GM12878 (cell line): ENCODE measurements at regions not wholly inside any gene's neighbourhood (a gene's known extent, or its start where the extent isn't known, plus 50 kb on each side); places are given as distances from the start of the nearest gene placed in this dataset.

ENCODE experiments used
- ATAC-seq: fragments of 200-7000 bp; cut with Tn5 transposase; 3 replicates; pipeline ENCODE4 v1.9.1; 2020; ENCODE audit warnings: mild to moderate bottlenecking, moderate library complexity
- BruUV-seq: library from RNA; stranded (reverse); fragments of 400-500 nt; replicated peaks from 2 replicates; lab custom pipeline; 2021; lab: Mats Ljungman, UMichigan
- CTCF ChIA-PET: fragments of 300-600 bp; sonication (Branson Sonifier 250); formaldehyde crosslinking; extraction: SDS; loops from one replicate; lab custom pipeline; 2021; ENCODE audit warnings: inconsistent platforms; lab: Yijun Ruan, JAX
- POLR2A ChIA-PET: fragments of 350-600 bp; formaldehyde crosslinking; extraction: SDS; loops from one replicate; lab custom pipeline; 2021; ENCODE audit warnings: inconsistent platforms; lab: Charles Lee
- RAD21 ChIA-PET: fragments of 300-600 bp; sonication (Branson Sonifier 250); formaldehyde crosslinking; loops from one replicate; lab custom pipeline; 2023; ENCODE audit warnings: antibody characterized with exemption; ENCODE audit not compliant: unreplicated experiment; lab: Charles Lee
- SMC1A ChIA-PET: fragments of 300-600 bp; sonication (Branson Sonifier 250); formaldehyde crosslinking; loops from one replicate; lab custom pipeline; 2023; ENCODE audit not compliant: unreplicated experiment, uncharacterized antibody; lab: Charles Lee
- DNase-seq: peaks from one replicate; pipeline ENCODE4 v3.0.0-alpha.2; 2011; ENCODE audit warnings: low read depth, low spot score
- FAIRE-seq: peaks from 3 replicates; lab custom pipeline; 2011; peaks lifted over from hg19 to GRCh38; lab: Jason Lieb, UNC
- H2AFZ ChIP-seq: 2 replicates; pipeline ENCODE4 v1.6.0; 2011; ENCODE audit warnings: low read depth, low read length, control low read depth; ENCODE audit not compliant: control insufficient read depth
- H3K27ac ChIP-seq: 2 replicates; pipeline ENCODE4 v1.5.1; 2011; ENCODE audit warnings: control low read depth; ENCODE audit not compliant: control insufficient read depth, insufficient read depth
- H3K27me3 ChIP-seq, 2 experiments: replicated peaks in 1 of 2; 2 replicates each; pipeline versions ENCODE4 v1.6.0 to v1.6.1; 2011; ENCODE audit warnings: low read length in 1 of 2; ENCODE audit not compliant: control insufficient read depth in 2 of 2, insufficient read depth in 2 of 2
- H3K36me3 ChIP-seq, 2 experiments: 2 replicates each; pipeline ENCODE4 v1.5.1; 2011; ENCODE audit warnings: low read length in 1 of 2; ENCODE audit not compliant: control insufficient read depth in 2 of 2, insufficient read depth in 2 of 2
- H3K4me1 ChIP-seq: 2 replicates; pipeline ENCODE4 v1.6.1; 2011; ENCODE audit warnings: mild to moderate bottlenecking, low read length, moderate library complexity, mixed read lengths; ENCODE audit not compliant: control insufficient read depth, insufficient read depth
- H3K4me2 ChIP-seq: 2 replicates; pipeline ENCODE4 v1.6.0; 2011; ENCODE audit warnings: control low read depth; ENCODE audit not compliant: control insufficient read depth, insufficient read depth
- H3K4me3 ChIP-seq: fragments of 200-600 bp; sonication (generic); 2 replicates; pipeline ENCODE4 v1.5.1; 2016
- H3K79me2 ChIP-seq: 2 replicates; pipeline ENCODE4 v1.6.0; 2011; ENCODE audit warnings: low read length; ENCODE audit not compliant: control insufficient read depth, insufficient read depth
- H3K9ac ChIP-seq: 2 replicates; pipeline ENCODE4 v1.8.0; 2011; ENCODE audit warnings: low read length, control low read depth, mixed read lengths; ENCODE audit not compliant: control insufficient read depth, insufficient read depth
- H3K9me3 ChIP-seq: replicated peaks from 3 replicates; pipeline ENCODE4 v1.5.1; 2011; ENCODE audit warnings: mild to moderate bottlenecking, low read length; ENCODE audit not compliant: control insufficient read depth, insufficient read depth
- H4K20me1 ChIP-seq: 2 replicates; pipeline ENCODE4 v1.6.0; 2011; ENCODE audit not compliant: control insufficient read depth, insufficient read depth
- CHD1 ChIP-seq: IDR thresholded peaks from 2 replicates; pipeline ENCODE4 v1.6.1; 2012; ENCODE audit warnings: low read depth, low read length, improper control_type of control experiment
- HDAC6 ChIP-seq: fragments of 200-600 bp; sonication (generic); IDR thresholded peaks from one replicate; pipeline ENCODE4 v1.8.0; 2017; ENCODE audit warnings: antibody characterized with exemption; ENCODE audit not compliant: unreplicated experiment
- NKRF ChIP-seq: fragments of 450-650 bp; conservative IDR thresholded peaks from 2 replicates; pipeline ENCODE4 v1.6.1; 2017; ENCODE audit warnings: mild to moderate bottlenecking, moderate library complexity
- RELB ChIP-seq: fragments of 450-650 bp; IDR thresholded peaks from 2 replicates; pipeline ENCODE4 v1.6.1; 2017; ENCODE audit warnings: low read depth, mild to moderate bottlenecking, moderate library complexity
- ZNF384 ChIP-seq: IDR thresholded peaks from 2 replicates; pipeline ENCODE4 v1.6.1; 2012; ENCODE audit warnings: low read depth, mild to moderate bottlenecking, low read length, improper control_type of control experiment, borderline replicate concordance
- ZNF622 ChIP-seq: fragments of 450-650 bp; IDR thresholded peaks from 2 replicates; pipeline ENCODE4 v1.6.1; 2017; ENCODE audit warnings: mild to moderate bottlenecking, inconsistent platforms
- WGBS: methylation state at CpG from one replicate; pipeline ENCODE4 v1.1.6; 2016; ENCODE audit warnings: low lambda C conversion rate; ENCODE audit not compliant: insufficient replicate concordance, insufficient coverage; ENCODE audit errors: missing lambda C conversion rate; 5-methylcytosine and 5-hydroxymethylcytosine counted together
- in situ Hi-C: fragments of 300-500 bp; cut with MboI; formaldehyde crosslinking; loops from 9 replicates; pipeline ENCODE4 v1.14.3; 2018; ENCODE audit warnings: mixed read lengths
- intact Hi-C: fragments of 100-400 bp; cut with micrococcal nuclease; formaldehyde crosslinking; loops from one replicate; pipeline ENCODE4 v1.14.2; 2022; ENCODE audit not compliant: unreplicated experiment

- H3K4me3 ChIP-seq, result no peak overlapping the region
- no peaks in the 10 kb centered on the region for H3K27me3 ChIP-seq
- TF ChIP-seq RELB, result no peak
- no peaks in the 10 kb centered on the region for H3K4me1 ChIP-seq
- no peak overlapping the region for H2AFZ ChIP-seq
- in situ Hi-C loops (loop anchor here (25.0 kb wide), 2 partner anchors 1612 to 1912 kb away; no protein-coding TSS in a partner anchor), intact Hi-C loops (no loop called here)
- H3K27ac ChIP-seq, result no peak overlapping the region
- CTCF ChIA-PET, result no interaction called here
- DNase-seq, result no peak
- H3K9ac ChIP-seq, result no peak overlapping the region
- H3K9me3 ChIP-seq, result no peaks in the 10 kb centered on the region
- no peak for ATAC-seq
- 7% methylated on average over 1 of the region's 1 CpG for WGBS
- RAD21 ChIA-PET, result no interaction called here
- POLR2A ChIA-PET, result no interaction called here
- SMC1A ChIA-PET, result no interaction called here
- H3K79me2 ChIP-seq, result no peaks in the 10 kb centered on the region
- no peak overlapping the region for H3K4me2 ChIP-seq
- no peak for FAIRE-seq
- H4K20me1 ChIP-seq, result no peaks in the 10 kb centered on the region
- H3K36me3 ChIP-seq, result no peaks in the 10 kb centered on the region
- BruUV-seq, result no TSS peak
Observed at GRCh38 chr3:163474766-163475165, 1603.5 kb downstream of the SI start.

- Histone ChIP-seq H4K20me1 (no peaks in the 10 kb centered on the region), H3K79me2 (no peaks in the 10 kb centered on the region)
- RAD21 ChIA-PET, result no interaction called here
- TF ChIP-seq ZNF384 (no peak), NKRF (no peak), ZNF622 (no peak), HDAC6 (no peak), CHD1 (no peak)
- TF ChIP-seq, all 136 proteins: peak for 0
- H3K9ac ChIP-seq, result no peak overlapping the region
- FAIRE-seq (no peak), DNase-seq (no peak), ATAC-seq (no peak)
- no peaks in the 10 kb centered on the region for H3K36me3 ChIP-seq
- no peak overlapping the region for H2AFZ ChIP-seq
- in situ Hi-C loops (no loop called here), intact Hi-C loops (no loop called here)
- no peak overlapping the region for H3K4me3 ChIP-seq
- H3K27me3 ChIP-seq, result no peaks in the 10 kb centered on the region
- no peak overlapping the region for H3K4me2 ChIP-seq
- BruUV-seq, result no TSS peak
- no peaks in the 10 kb centered on the region for H3K4me1 ChIP-seq
- 32% methylated on average over 4 of the region's 4 CpGs for WGBS
- no peaks in the 10 kb centered on the region for H3K9me3 ChIP-seq
- CTCF ChIA-PET, result interaction anchor here (0.7 kb wide), 1 partner anchor 17 kb away, joined by 3 read pairs; no protein-coding TSS in a partner anchor
- H3K27ac ChIP-seq, result no peak overlapping the region
- SMC1A ChIA-PET, result interaction anchor here (0.9 to 1.7 kb wide), 2 partner anchors 9 to 14 kb away, joined by 3 to 4 read pairs; no protein-coding TSS in a partner anchor
- POLR2A ChIA-PET, result no interaction called here
Observed at GRCh38 chr3:163468531-163469335, 1609.6 kb downstream of the SI start.
